H1 (cell line): ENCODE measurements at regions not wholly inside any gene's neighbourhood (a gene's known extent, or its start where the extent isn't known, plus 50 kb on each side); places are given as distances from the start of the nearest gene placed in this dataset.

Source experiments
- CTCF ChIA-PET: fragments of 300-600 bp; sonication (Branson Sonifier 250); formaldehyde crosslinking; loops from one replicate; lab custom pipeline; 2021; ENCODE audit not compliant: partially characterized antibody; lab: Charles Lee
- POLR2A ChIA-PET: fragments of 300-600 bp; sonication (Branson Sonifier 250); formaldehyde crosslinking; loops from one replicate; lab custom pipeline; 2021; ENCODE audit warnings: inconsistent platforms; ENCODE audit not compliant: partially characterized antibody; lab: Charles Lee
- DNase-seq, 2 experiments: peaks; one replicate each; pipeline versions ENCODE4 v3.0.0 to v3.0.0-alpha.2; 2010 to 2022; ENCODE audit warnings: low spot score in 2 of 2, low read depth in 1 of 2, mixed read lengths in 1 of 2
- FAIRE-seq: peaks from 2 replicates; lab custom pipeline; 2011; peaks lifted over from hg19 to GRCh38; lab: Jason Lieb, UNC
- H2AFZ ChIP-seq: 2 replicates; pipeline ENCODE4 v1.8.1; 2012; ENCODE audit warnings: low read length, inconsistent platforms
- H2AK5ac ChIP-seq: 2 replicates; pipeline ENCODE4 v1.6.1; 2013; ENCODE audit warnings: low read depth, low read length
- H2BK120ac ChIP-seq: replicated peaks from 2 replicates; pipeline ENCODE3; 2013; ENCODE audit warnings: low read depth, low read length, inconsistent platforms
- H2BK12ac ChIP-seq: 2 replicates; pipeline ENCODE4 v1.6.1; 2013; ENCODE audit warnings: low read depth, low read length
- H2BK15ac ChIP-seq: 2 replicates; pipeline ENCODE4 v1.6.1; 2013; ENCODE audit warnings: low read length
- H2BK20ac ChIP-seq: 2 replicates; pipeline ENCODE4 v1.6.1; 2013; ENCODE audit warnings: low read length
- H2BK5ac ChIP-seq: 2 replicates; pipeline ENCODE4 v1.6.1; 2013; ENCODE audit warnings: low read depth, low read length
- H3K14ac ChIP-seq: 2 replicates; pipeline ENCODE4 v1.6.1; 2013; ENCODE audit warnings: inconsistent platforms; ENCODE audit not compliant: insufficient read length
- H3K18ac ChIP-seq: 2 replicates; pipeline ENCODE4 v1.6.1; 2013; ENCODE audit warnings: low read length; ENCODE audit errors: extremely low read depth
- H3K23ac ChIP-seq: 2 replicates; pipeline ENCODE4 v1.6.1; 2013; ENCODE audit warnings: inconsistent platforms; ENCODE audit not compliant: insufficient read length
- H3K23me2 ChIP-seq: 2 replicates; pipeline ENCODE4 v1.6.1; 2013; ENCODE audit warnings: low read depth, low read length
- H3K27ac ChIP-seq: 2 replicates; pipeline ENCODE4 v1.6.1; 2011; ENCODE audit warnings: low read depth, low read length, inconsistent platforms
- H3K27me3 ChIP-seq, 4 experiments: replicated peaks in 1 of 4; 1 replicate in 1 of 4; 2 replicates in 3 of 4; pipeline versions ENCODE4 v1.6.1 to v1.8.1; 2011 to 2013; ENCODE audit warnings: low read length in 3 of 4, mild to moderate bottlenecking in 3 of 4, inconsistent platforms in 2 of 4, mixed read lengths in 2 of 4, moderate library complexity in 1 of 4; ENCODE audit not compliant: control insufficient read depth in 3 of 4, insufficient read depth in 3 of 4; ENCODE audit errors: extremely low read depth in 1 of 4
- H3K36me3 ChIP-seq, 4 experiments: 2 replicates each; pipeline versions ENCODE4 v1.6.1 to v1.8.1; 2011 to 2013; ENCODE audit warnings: mild to moderate bottlenecking in 4 of 4, low read length in 3 of 4, moderate library complexity in 2 of 4, control low read depth in 1 of 4, inconsistent platforms in 1 of 4; ENCODE audit not compliant: insufficient read depth in 4 of 4, control insufficient read depth in 2 of 4
- H3K4ac ChIP-seq: replicated peaks from 2 replicates; pipeline ENCODE3; 2013; ENCODE audit warnings: low read length, low read depth, mixed read lengths, inconsistent platforms; ENCODE audit not compliant: insufficient read length
- H3K4me1 ChIP-seq, 4 experiments: replicated peaks in 1 of 4; 1 replicate in 1 of 4; 2 replicates in 3 of 4; pipeline versions ENCODE4 v1.6.1 to v1.8.1; 2011 to 2013; ENCODE audit warnings: low read length in 3 of 4, inconsistent platforms in 2 of 4, mixed read lengths in 1 of 4; ENCODE audit not compliant: insufficient read depth in 4 of 4, control insufficient read depth in 3 of 4
- H3K4me2 ChIP-seq, 2 experiments: 2 replicates each; pipeline versions ENCODE4 v1.6.1 to v1.8.1; 2011 to 2013; ENCODE audit warnings: low read depth in 2 of 2, low read length in 2 of 2, control low read depth in 1 of 2, inconsistent platforms in 1 of 2, mild to moderate bottlenecking in 1 of 2; ENCODE audit not compliant: insufficient read depth in 1 of 2
- H3K4me3 ChIP-seq, 4 experiments: fragments of 200-600, 300-600 bp in 1 of 4; sonication (generic), shearing (Covaris generic), sonication (Bioruptor Twin) in 1 of 4; 2 replicates each; pipeline versions ENCODE4 v1.5.1 to v1.8.1; 2011 to 2016; ENCODE audit warnings: low read length in 4 of 4, low read depth in 3 of 4, control low read depth in 2 of 4, inconsistent platforms in 2 of 4, mild to moderate bottlenecking in 2 of 4, mixed read lengths in 1 of 4, moderate library complexity in 1 of 4; ENCODE audit not compliant: insufficient read depth in 2 of 4; ENCODE audit errors: extremely low read depth in 1 of 4
- H3K56ac ChIP-seq: replicated peaks from 2 replicates; pipeline ENCODE3; 2013; ENCODE audit warnings: low read depth, mild to moderate bottlenecking, mixed read lengths, low read length, inconsistent platforms; ENCODE audit not compliant: insufficient read length
- H3K79me1 ChIP-seq: 2 replicates; pipeline ENCODE4 v1.6.1; 2013; ENCODE audit warnings: low read depth, low read length, control low read depth
- H3K79me2 ChIP-seq, 2 experiments: 2 replicates each; pipeline versions ENCODE4 v1.6.1 to v1.8.1; 2012 to 2013; ENCODE audit warnings: low read length in 2 of 2, mild to moderate bottlenecking in 2 of 2, inconsistent platforms in 1 of 2; ENCODE audit not compliant: insufficient read depth in 2 of 2, control insufficient read depth in 1 of 2
- H3K9ac ChIP-seq, 4 experiments: replicated peaks in 1 of 4; 1 replicate in 1 of 4; 2 replicates in 3 of 4; pipeline versions ENCODE4 v1.6.1 to v1.8.1; 2011 to 2013; ENCODE audit warnings: low read depth in 3 of 4, low read length in 3 of 4, control low read depth in 2 of 4, mild to moderate bottlenecking in 2 of 4, moderate library complexity in 2 of 4, inconsistent platforms in 1 of 4; ENCODE audit errors: extremely low read depth in 1 of 4
- H3K9me3 ChIP-seq, 2 experiments: 2 replicates each; pipeline versions ENCODE4 v1.6.1 to v1.8.1; 2012 to 2013; ENCODE audit warnings: mild to moderate bottlenecking in 2 of 2, moderate library complexity in 2 of 2, control low read depth in 1 of 2, inconsistent platforms in 1 of 2, low read depth in 1 of 2, low read length in 1 of 2, mixed read lengths in 1 of 2; ENCODE audit not compliant: insufficient read depth in 2 of 2
- H4K20me1 ChIP-seq, 2 experiments: replicated peaks in 1 of 2; 2 replicates each; pipeline versions ENCODE3 to v1.8.1; 2011 to 2013; ENCODE audit warnings: inconsistent platforms in 2 of 2, low read length in 2 of 2, mild to moderate bottlenecking in 1 of 2; ENCODE audit not compliant: insufficient read depth in 2 of 2, control insufficient read depth in 1 of 2
- H4K5ac ChIP-seq: 2 replicates; pipeline ENCODE4 v1.6.1; 2013; ENCODE audit warnings: low read length, low read depth, mixed read lengths, inconsistent platforms; ENCODE audit not compliant: insufficient read length
- H4K8ac ChIP-seq: 2 replicates; pipeline ENCODE4 v1.8.0; 2013; ENCODE audit warnings: mild to moderate bottlenecking, moderate library complexity, low read length, inconsistent platforms; ENCODE audit not compliant: insufficient read depth; ENCODE audit errors: extremely low read depth
- H4K91ac ChIP-seq: replicated peaks from 2 replicates; pipeline ENCODE3; 2013; ENCODE audit warnings: low read length, mixed read lengths, inconsistent platforms; ENCODE audit not compliant: insufficient read length
- ASH2L ChIP-seq: fragments of 200-600, 300-600 bp; sonication (generic); IDR thresholded peaks from one replicate; pipeline ENCODE4 v1.7.1; 2017; ENCODE audit warnings: low read length
- CHD2 ChIP-seq: IDR thresholded peaks from 2 replicates; pipeline ENCODE4 v1.6.1; 2012; ENCODE audit warnings: low read length, improper control_type of control experiment
- CTCF ChIP-seq, 3 experiments: IDR thresholded peaks; 1 replicate in 2 of 3; 2 replicates in 1 of 3; pipeline versions ENCODE4 v1.5.1 to v1.6.1; 2011; ENCODE audit warnings: low read length in 3 of 3, mild to moderate bottlenecking in 3 of 3, inconsistent platforms in 2 of 3, low read depth in 1 of 3, moderate library complexity in 1 of 3; ENCODE audit not compliant: insufficient read depth in 1 of 3; ENCODE audit errors: control extremely low read depth in 1 of 3
- EGR1 ChIP-seq: IDR thresholded peaks from 2 replicates; pipeline ENCODE4 v1.6.1; 2011; ENCODE audit warnings: low read depth, low read length, borderline replicate concordance
- JUND ChIP-seq: IDR thresholded peaks from 2 replicates; pipeline ENCODE4 v1.6.1; 2011; ENCODE audit warnings: mild to moderate bottlenecking, improper control_type of control experiment, low read length
- NRF1 ChIP-seq: IDR thresholded peaks from 2 replicates; pipeline ENCODE4 v1.6.1; 2011; ENCODE audit warnings: mild to moderate bottlenecking, low read depth, low read length, improper control_type of control experiment
- PHF8 ChIP-seq: fragments of 200-600 bp; sonication (generic); conservative IDR thresholded peaks from 2 replicates; pipeline ENCODE4 v1.7.1; 2012; ENCODE audit warnings: low read depth, mild to moderate bottlenecking, inconsistent platforms, low read length, moderate library complexity
- RBBP5 ChIP-seq: IDR thresholded peaks from 2 replicates; pipeline ENCODE4 v1.7.1; 2012; ENCODE audit warnings: low read depth, mild to moderate bottlenecking, inconsistent platforms, low read length, moderate library complexity, borderline replicate concordance
- WGBS, 2 experiments: shearing (Covaris generic) in 1 of 2; methylation state at CpG; one replicate each; pipeline versions ENCODE4 v1.1.6 to v1.1.7; 2013 to 2015; ENCODE audit warnings: low lambda C conversion rate in 2 of 2, mixed read lengths in 2 of 2, inconsistent platforms in 1 of 2, low coverage in 1 of 2, missing lambda C conversion rate in 1 of 2; ENCODE audit not compliant: insufficient replicate concordance in 2 of 2, insufficient coverage in 1 of 2, insufficient read length in 1 of 2; ENCODE audit errors: extremely low coverage in 1 of 2, missing lambda C conversion rate in 1 of 2; 5-methylcytosine and 5-hydroxymethylcytosine counted together

GRCh38 chr2:180099308-180099707 lies 92.2 kb upstream of the CWC22 start:
- H2AFZ ChIP-seq: no peak overlapping the region
- H3K9me3 ChIP-seq: no peaks in the 10 kb centered on the region; a peak in 1 of 4 replicates
- no peak overlapping the region for H2BK5ac ChIP-seq
- 83% methylated on average over 4 of the region's 4 CpGs; no CpG with 5 or more reads in 1 of the 2 experiments for WGBS, 2 experiments
- H4K91ac ChIP-seq: no peak overlapping the region
- no peak overlapping the region for H3K56ac ChIP-seq
- no peaks in the 10 kb centered on the region for H3K4me1 ChIP-seq
- no peaks in the 10 kb centered on the region for H4K20me1 ChIP-seq
- H3K27ac ChIP-seq: no peak overlapping the region
- H3K23ac ChIP-seq: no peak overlapping the region
- H4K8ac ChIP-seq: no peak overlapping the region
- H3K18ac ChIP-seq: no peak overlapping the region
- DNase-seq: no peak
- ChIA-PET POLR2A (interaction anchor here (0.7 kb wide), 1 partner anchor 194 kb away, joined by 3 read pairs; no protein-coding TSS in a partner anchor), CTCF (no interaction called here)
- H3K79me2 ChIP-seq: no peaks in the 10 kb centered on the region
- no peak overlapping the region for H3K4me2 ChIP-seq
- no peak overlapping the region for H3K4ac ChIP-seq
- no peak overlapping the region for H3K14ac ChIP-seq
- no peak overlapping the region for H4K5ac ChIP-seq
- no peak for FAIRE-seq
- H3K79me1 ChIP-seq: no peaks in the 10 kb centered on the region
- H2BK15ac ChIP-seq: no peak overlapping the region
- no peaks in the 10 kb centered on the region for H3K36me3 ChIP-seq
- no peak overlapping the region for H3K9ac ChIP-seq
- no peaks in the 10 kb centered on the region for H3K23me2 ChIP-seq
- H2AK5ac ChIP-seq: no peak overlapping the region
- TF ChIP-seq ASH2L (no peak), RBBP5 (no peak), CTCF (IDR thresholded peaks at IDR 0.05; ENCODE audit: control extremely low read depth in 1 of 3, insufficient read depth in 1 of 3, low read depth in 1 of 3, low read length in 3 of 3) (no peak), EGR1 (no peak), NRF1 (no peak), JUND (no peak), CHD2 (no peak), PHF8 (no peak)
- H2BK12ac ChIP-seq: no peak overlapping the region
- H2BK120ac ChIP-seq: no peak overlapping the region
- H3K27me3 ChIP-seq: no peaks in the 10 kb centered on the region
- H2BK20ac ChIP-seq: no peak overlapping the region
- no peak overlapping the region for H3K4me3 ChIP-seq
